MM.1S (cell line): ENCODE measurements at regions not wholly inside any gene's neighbourhood (a gene's known extent, or its start where the extent isn't known, plus 50 kb on each side); places are given as distances from the start of the nearest gene placed in this dataset.

Source experiments
- DNase-seq: peaks from one replicate; pipeline ENCODE4 v3.0.0-alpha.2; 2015
- H2AFZ ChIP-seq: fragments of 300-600 bp; sonication (generic); 2 replicates; pipeline ENCODE4 v1.6.0; 2016; ENCODE audit warnings: antibody characterized with exemption, low read length
- H3F3A ChIP-seq: fragments of 300-600 bp; sonication (generic); 2 replicates; pipeline ENCODE4 v1.6.1; 2016; ENCODE audit warnings: mild to moderate bottlenecking, antibody characterized with exemption, low read length, moderate library complexity, mixed read lengths; ENCODE audit not compliant: insufficient read depth
- H3K27ac ChIP-seq: fragments of 300-600 bp; sonication (generic); 2 replicates; pipeline ENCODE4 v1.5.1; 2016; ENCODE audit warnings: mild to moderate bottlenecking, low read length
- H3K27me3 ChIP-seq: fragments of 300-600 bp; sonication (generic); replicated peaks from 2 replicates; pipeline ENCODE4 v1.6.0; 2016; ENCODE audit warnings: low read length; ENCODE audit not compliant: insufficient read depth
- H3K36me3 ChIP-seq: fragments of 300-600 bp; sonication (generic); replicated peaks from 2 replicates; pipeline ENCODE4 v1.6.1; 2016; ENCODE audit warnings: mild to moderate bottlenecking, low read length, mixed read lengths; ENCODE audit not compliant: insufficient read depth
- H3K4me1 ChIP-seq: fragments of 300-600 bp; sonication (generic); 2 replicates; pipeline ENCODE4 v1.6.1; 2016; ENCODE audit warnings: low read length, mixed read lengths
- H3K4me2 ChIP-seq: fragments of 300-600 bp; sonication (generic); 2 replicates; pipeline ENCODE4 v1.6.0; 2016; ENCODE audit warnings: low read depth, low read length
- H3K4me3 ChIP-seq: fragments of 300-600 bp; sonication (generic); 2 replicates; pipeline ENCODE4 v1.5.1; 2016; ENCODE audit warnings: low read length, mixed read lengths
- H3K79me2 ChIP-seq: fragments of 300-600 bp; sonication (generic); 2 replicates; pipeline ENCODE4 v1.6.1; 2016; ENCODE audit warnings: mixed run types, low read length, mixed read lengths
- H3K9ac ChIP-seq: fragments of 300-600 bp; sonication (generic); 2 replicates; pipeline ENCODE4 v1.6.1; 2016; ENCODE audit warnings: low read length, mixed read lengths
- H3K9me2 ChIP-seq: fragments of 300-600 bp; sonication (generic); replicated peaks from 2 replicates; pipeline ENCODE4 v1.6.1; 2016; ENCODE audit warnings: mild to moderate bottlenecking, low read length, mixed read lengths; ENCODE audit not compliant: insufficient read depth
- H3K9me3 ChIP-seq: fragments of 300-600 bp; sonication (generic); replicated peaks from 2 replicates; pipeline ENCODE4 v1.6.1; 2016; ENCODE audit warnings: mild to moderate bottlenecking, low read length, mixed read lengths; ENCODE audit not compliant: insufficient read depth
- H4K20me1 ChIP-seq: fragments of 300-600 bp; sonication (generic); 2 replicates; pipeline ENCODE4 v1.6.1; 2016; ENCODE audit warnings: mild to moderate bottlenecking, low read length, moderate library complexity, mixed read lengths; ENCODE audit not compliant: insufficient read depth
- EZH2 ChIP-seq: fragments of 300-600 bp; sonication (generic); optimal IDR thresholded peaks from 2 replicates; pipeline ENCODE3; 2017; ENCODE audit warnings: low read depth, mild to moderate bottlenecking, antibody characterized with exemption, low read length, mixed read lengths
- EZH2phosphoT487 ChIP-seq: fragments of 300-600 bp; sonication (generic); IDR thresholded peaks from 2 replicates; pipeline ENCODE4 v1.6.1; 2018; ENCODE audit warnings: antibody characterized with exemption, low read length
- TF ChIP-seq, protein P1 (sequence below): fragments of 300-600 bp; sonication (generic); IDR thresholded peaks from 2 replicates; pipeline ENCODE4 v1.5.1; 2016; ENCODE audit warnings: antibody characterized with exemption, low read length, mixed read lengths

DNA sequence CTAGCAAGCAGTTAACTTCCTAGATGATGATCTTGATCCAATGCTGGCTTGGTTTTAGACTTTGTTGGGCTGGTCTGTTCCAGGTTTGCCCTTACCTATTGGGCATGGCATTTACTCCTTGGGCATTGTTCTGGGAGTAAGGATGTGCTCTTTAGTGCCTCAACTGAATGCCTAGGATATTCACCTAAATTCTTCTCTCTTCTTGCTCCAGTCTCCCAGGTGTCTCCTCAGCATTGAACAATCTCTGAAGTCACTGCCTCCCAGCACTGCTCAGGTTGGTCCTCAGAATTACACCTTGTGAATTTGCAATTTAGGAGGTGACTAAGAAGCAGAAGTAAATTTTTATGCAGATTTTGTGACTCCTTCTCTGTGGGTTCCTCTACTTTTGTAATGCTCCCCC lies 307.7 kb upstream of the COL3A1 start:
- Histone ChIP-seq H3K79me2 (no peaks in the 10 kb centered on the region), H3K36me3 (no peaks in the 10 kb centered on the region), H3K4me3 (no peak overlapping the region), H3K4me2 (no peak overlapping the region), H3K9me2 (no peaks in the 10 kb centered on the region), H3K27ac (no peak overlapping the region), H3K4me1 (no peaks in the 10 kb centered on the region), H3K9me3 (no peaks in the 10 kb centered on the region), H3F3A (no peaks in the 10 kb centered on the region), H3K9ac (no peak overlapping the region), H4K20me1 (no peaks in the 10 kb centered on the region), H3K27me3 (no peaks in the 10 kb centered on the region), H2AFZ (no peak overlapping the region)
- no peak for DNase-seq
- TF ChIP-seq, protein P1, sequence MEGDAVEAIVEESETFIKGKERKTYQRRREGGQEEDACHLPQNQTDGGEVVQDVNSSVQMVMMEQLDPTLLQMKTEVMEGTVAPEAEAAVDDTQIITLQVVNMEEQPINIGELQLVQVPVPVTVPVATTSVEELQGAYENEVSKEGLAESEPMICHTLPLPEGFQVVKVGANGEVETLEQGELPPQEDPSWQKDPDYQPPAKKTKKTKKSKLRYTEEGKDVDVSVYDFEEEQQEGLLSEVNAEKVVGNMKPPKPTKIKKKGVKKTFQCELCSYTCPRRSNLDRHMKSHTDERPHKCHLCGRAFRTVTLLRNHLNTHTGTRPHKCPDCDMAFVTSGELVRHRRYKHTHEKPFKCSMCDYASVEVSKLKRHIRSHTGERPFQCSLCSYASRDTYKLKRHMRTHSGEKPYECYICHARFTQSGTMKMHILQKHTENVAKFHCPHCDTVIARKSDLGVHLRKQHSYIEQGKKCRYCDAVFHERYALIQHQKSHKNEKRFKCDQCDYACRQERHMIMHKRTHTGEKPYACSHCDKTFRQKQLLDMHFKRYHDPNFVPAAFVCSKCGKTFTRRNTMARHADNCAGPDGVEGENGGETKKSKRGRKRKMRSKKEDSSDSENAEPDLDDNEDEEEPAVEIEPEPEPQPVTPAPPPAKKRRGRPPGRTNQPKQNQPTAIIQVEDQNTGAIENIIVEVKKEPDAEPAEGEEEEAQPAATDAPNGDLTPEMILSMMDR: no peak
- no peak for TF ChIP-seq EZH2phosphoT487
- no peak for TF ChIP-seq EZH2

DNA sequence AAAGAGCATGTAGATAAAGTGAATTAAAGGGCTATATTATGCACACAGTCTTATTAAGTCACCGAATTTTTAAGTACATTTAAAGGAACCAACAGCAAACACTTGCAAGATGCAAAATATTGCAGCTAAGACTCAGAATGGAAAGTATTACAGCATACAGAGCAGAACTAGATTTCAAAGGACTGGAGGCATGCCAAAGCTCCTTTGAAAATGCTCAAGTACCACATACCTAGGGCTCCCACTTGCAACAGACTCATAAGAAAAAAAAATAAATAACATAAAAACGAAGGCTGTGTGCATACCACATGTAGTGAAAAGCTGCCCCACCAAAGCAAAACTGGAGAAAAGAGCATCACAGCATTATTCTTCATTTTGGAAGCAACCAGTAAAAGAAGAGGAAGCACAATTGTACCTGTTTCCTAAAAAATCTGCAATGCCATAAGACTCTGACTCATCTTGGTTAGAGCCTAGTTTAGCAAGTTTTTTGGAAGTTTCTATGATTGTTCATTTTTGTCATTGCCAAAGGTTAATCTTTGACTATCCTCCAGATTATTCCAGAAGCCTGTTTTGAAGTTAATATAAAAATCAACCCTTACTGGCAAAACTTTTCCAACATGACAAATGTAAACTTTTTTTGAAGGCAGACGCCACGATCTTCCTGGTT lies 306.0 kb upstream of the COL3A1 start:
- DNase-seq: no peak

DNA sequence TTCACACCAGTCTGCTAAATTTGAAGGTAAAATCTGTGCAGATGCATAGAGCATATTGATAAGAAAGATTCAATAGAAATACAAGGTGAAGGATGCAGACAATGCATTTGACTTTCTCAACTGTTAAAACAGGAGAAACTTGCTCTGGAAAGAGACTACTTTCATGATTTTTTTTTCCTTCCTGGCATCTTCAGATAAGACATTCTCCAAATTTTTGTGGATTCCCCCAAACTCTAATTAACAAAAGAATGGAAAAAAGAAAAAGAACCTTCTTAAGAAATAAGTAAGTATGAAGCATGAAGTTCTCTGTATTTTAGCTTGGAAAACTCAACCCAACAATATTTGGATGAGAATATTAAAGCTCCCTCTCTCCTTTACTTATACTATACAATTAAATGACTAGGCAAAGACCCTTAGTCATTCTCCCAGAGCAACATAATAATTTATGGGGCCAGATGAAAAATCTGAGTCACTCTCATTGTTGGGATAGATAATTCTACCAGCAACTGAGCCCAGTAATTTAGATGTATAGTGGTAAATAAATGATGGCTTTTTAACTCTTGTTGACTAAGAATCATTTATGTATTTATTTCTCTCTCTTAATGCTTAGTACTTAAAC lies 298.7 kb upstream of the COL3A1 start:
- Histone ChIP-seq H3K4me2 (no peak overlapping the region), H3K4me3 (no peak overlapping the region), H3K9me3 (no peaks in the 10 kb centered on the region), H3K27ac (no peak overlapping the region), H3K27me3 (no peaks in the 10 kb centered on the region), H3K36me3 (no peaks in the 10 kb centered on the region), H3K4me1 (no peaks in the 10 kb centered on the region), H3K79me2 (no peaks in the 10 kb centered on the region), H2AFZ (no peak overlapping the region), H4K20me1 (no peaks in the 10 kb centered on the region), H3K9me2 (no peaks in the 10 kb centered on the region), H3K9ac (no peak overlapping the region), H3F3A (no peaks in the 10 kb centered on the region)
- DNase-seq: no peak
- TF ChIP-seq, protein P1: no peak
- no peak for TF ChIP-seq EZH2phosphoT487
- TF ChIP-seq EZH2: no peak

More for the DNA sequence above, 306.0 kb upstream of the COL3A1 start:
- Histone ChIP-seq H3K27ac (no peak overlapping the region), H3K4me3 (no peak overlapping the region), H3K9me3 (no peaks in the 10 kb centered on the region), H3K36me3 (no peaks in the 10 kb centered on the region), H3F3A (no peaks in the 10 kb centered on the region), H3K4me1 (no peaks in the 10 kb centered on the region), H3K27me3 (no peaks in the 10 kb centered on the region), H2AFZ (no peak overlapping the region), H3K79me2 (no peaks in the 10 kb centered on the region), H4K20me1 (no peaks in the 10 kb centered on the region), H3K9ac (no peak overlapping the region), H3K4me2 (no peak overlapping the region), H3K9me2 (no peaks in the 10 kb centered on the region)
- TF ChIP-seq EZH2: no peak
- no peak for TF ChIP-seq EZH2phosphoT487
- TF ChIP-seq, protein P1: no peak
